Fibroblast of lung (primary cell): ENCODE measurements at regions not wholly inside any gene's neighbourhood (a gene's known extent, or its start where the extent isn't known, plus 50 kb on each side); places are given as distances from the start of the nearest gene placed in this dataset.

Experiments used
- DNase-seq, 2 donors: peaks; one replicate each; pipeline versions ENCODE4 v3.0.0 to v3.0.0-alpha.2; 2010; ENCODE audit warnings: low read depth in 2 of 2
- H2AFZ ChIP-seq: 2 replicates; pipeline ENCODE4 v1.5.1; 2012; ENCODE audit warnings: low read length, control low read depth, inconsistent platforms
- H3K27ac ChIP-seq: 2 replicates; pipeline ENCODE4 v1.5.1; 2011; ENCODE audit warnings: low read length, control low read depth; ENCODE audit not compliant: insufficient read depth
- H3K27me3 ChIP-seq: 2 replicates; pipeline ENCODE4 v1.5.1; 2011; ENCODE audit warnings: mild to moderate bottlenecking, low read length; ENCODE audit not compliant: control insufficient read depth, insufficient read depth
- H3K36me3 ChIP-seq: 2 replicates; pipeline ENCODE4 v1.5.1; 2011; ENCODE audit warnings: low read length; ENCODE audit not compliant: control insufficient read depth, insufficient read depth
- H3K4me1 ChIP-seq: 2 replicates; pipeline ENCODE4 v1.5.1; 2011; ENCODE audit warnings: low read length; ENCODE audit not compliant: control insufficient read depth, insufficient read depth; ENCODE audit errors: extremely low read depth
- H3K4me2 ChIP-seq: 2 replicates; pipeline ENCODE4 v1.5.1; 2011; ENCODE audit warnings: low read length, control low read depth; ENCODE audit not compliant: insufficient read depth; ENCODE audit errors: extremely low read depth
- H3K4me3 ChIP-seq, 4 experiments: fragments of 200-600 bp in 1 of 4; sonication (generic) in 1 of 4; replicated peaks in 1 of 4; 2 replicates each; pipeline ENCODE4 v1.5.1; 2011 to 2016; ENCODE audit warnings: low read length in 4 of 4, low read depth in 3 of 4, mild to moderate bottlenecking in 3 of 4, control low read depth in 2 of 4, inconsistent platforms in 1 of 4, mixed read lengths in 1 of 4; ENCODE audit not compliant: insufficient read depth in 1 of 4; ENCODE audit errors: control extremely low read depth in 1 of 4
- H3K79me2 ChIP-seq: 2 replicates; pipeline ENCODE4 v1.5.1; 2012; ENCODE audit warnings: mild to moderate bottlenecking, low read length, inconsistent platforms; ENCODE audit not compliant: control insufficient read depth, insufficient read depth
- H3K9ac ChIP-seq: 2 replicates; pipeline ENCODE4 v1.5.1; 2011; ENCODE audit warnings: mild to moderate bottlenecking, low read length, control low read depth; ENCODE audit not compliant: insufficient read depth
- H3K9me3 ChIP-seq: 2 replicates; pipeline ENCODE4 v1.5.1; 2012; ENCODE audit warnings: low read depth, low read length; ENCODE audit not compliant: control insufficient read depth, insufficient read depth
- H4K20me1 ChIP-seq: 2 replicates; pipeline ENCODE4 v1.5.1; 2011; ENCODE audit warnings: low read length; ENCODE audit not compliant: control insufficient read depth, insufficient read depth; ENCODE audit errors: extremely low read depth
- CTCF ChIP-seq, 2 donors: IDR thresholded peaks in 1 of 2; conservative IDR thresholded peaks in 1 of 2; 1 replicate in 1 of 2; 2 replicates in 1 of 2; pipeline ENCODE4 v1.5.1; 2011 to 2012; ENCODE audit warnings: low read length in 2 of 2, control low read depth in 1 of 2, inconsistent platforms in 1 of 2, low read depth in 1 of 2, mild to moderate bottlenecking in 1 of 2
- EZH2 ChIP-seq: IDR thresholded peaks from 2 replicates; pipeline ENCODE4 v1.5.1; 2012; ENCODE audit warnings: low read length, control low read depth, mild to moderate bottlenecking; ENCODE audit errors: missing control alignments

GRCh38 chr6:4240148-4240547 is 104.8 kb upstream of the ECI2 start:
- Histone ChIP-seq H2AFZ (no peak overlapping the region), H3K36me3 (no peaks in the 10 kb centered on the region), H3K9ac (no peak overlapping the region), H4K20me1 (no peaks in the 10 kb centered on the region), H3K4me2 (no peak overlapping the region), H3K4me3 (no peak overlapping the region), H3K27me3 (no peaks in the 10 kb centered on the region), H3K27ac (no peak overlapping the region), H3K9me3 (no peaks in the 10 kb centered on the region), H3K4me1 (no peaks in the 10 kb centered on the region), H3K79me2 (no peaks in the 10 kb centered on the region)
- no peak for DNase-seq
- TF ChIP-seq CTCF (conservative IDR thresholded peaks at IDR 0.05 in 1 of 2, IDR thresholded peaks at IDR 0.05 in 1 of 2; ENCODE audit: low read depth in 1 of 2, low read length in 2 of 2) (no peak), EZH2 (no peak)

- Histone ChIP-seq H3K9me3 (no peaks in the 10 kb centered on the region), H3K27ac (no peak overlapping the region), H3K4me2 (no peak overlapping the region), H3K9ac (no peak overlapping the region), H3K27me3 (no peaks in the 10 kb centered on the region), H2AFZ (no peak overlapping the region), H3K4me3 (no peak overlapping the region), H3K79me2 (no peaks in the 10 kb centered on the region), H3K36me3 (no peaks in the 10 kb centered on the region), H4K20me1 (no peaks in the 10 kb centered on the region), H3K4me1 (no peaks in the 10 kb centered on the region)
- TF ChIP-seq EZH2: no peak
- TF ChIP-seq CTCF (conservative IDR thresholded peaks at IDR 0.05 in 1 of 2, IDR thresholded peaks at IDR 0.05 in 1 of 2; ENCODE audit: low read depth in 1 of 2, low read length in 2 of 2): no peak
- DNase-seq: peak; percentile 31 to 37
Measured at GRCh38 chr6:4225161-4225872, 89.9 kb upstream of the ECI2 start.

GRCh38 chr6:4224067-4224978 is 88.9 kb upstream of the ECI2 start:
- H3K27me3 ChIP-seq: no peaks in the 10 kb centered on the region
- no peak overlapping the region for H3K4me3 ChIP-seq
- H2AFZ ChIP-seq: no peak overlapping the region
- H3K27ac ChIP-seq: no peak overlapping the region
- H3K9me3 ChIP-seq: no peaks in the 10 kb centered on the region
- no peaks in the 10 kb centered on the region for H3K36me3 ChIP-seq
- TF ChIP-seq EZH2: no peak
- no peak overlapping the region for H3K4me2 ChIP-seq
- no peak overlapping the region for H3K9ac ChIP-seq
- no peaks in the 10 kb centered on the region for H3K79me2 ChIP-seq
- DNase-seq: peak in 1 of 2 donors; percentile 80
- no peaks in the 10 kb centered on the region for H3K4me1 ChIP-seq
- no peaks in the 10 kb centered on the region for H4K20me1 ChIP-seq
